ENCODE measurements at regions not wholly inside any gene's neighbourhood (a gene's known extent, or its start where the extent isn't known, plus 50 kb on each side); places are given as distances from the start of the nearest gene placed in this dataset.

- Histone ChIP-seq H3K79me2 (no peaks in the 10 kb centered on the region), H2AFZ (no peak overlapping the region)
These were observed 90.5 kb downstream of the ICOS start for GRCh38 chr2:204027091-204027490.

DNA sequence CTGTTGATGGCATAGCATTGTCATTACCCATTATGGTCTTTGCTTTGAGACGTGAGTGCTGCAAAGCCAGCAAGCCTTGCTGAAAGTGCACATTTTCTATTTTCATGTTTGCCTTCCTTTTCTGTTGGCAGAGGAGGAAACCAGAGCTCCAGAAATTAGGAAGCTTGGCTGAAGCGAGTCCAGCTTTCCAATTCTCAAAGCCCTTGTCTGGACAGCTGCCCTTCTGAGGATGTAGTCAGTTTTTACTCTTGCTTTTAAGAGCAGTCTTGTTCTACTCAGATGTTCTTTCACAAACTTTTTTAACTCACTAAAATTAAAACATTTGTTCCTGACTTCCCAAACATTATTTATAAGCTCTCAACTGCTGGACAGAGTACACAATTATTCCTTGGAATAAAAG, 93.8 kb downstream of the ICOS start:
- no peaks in the 10 kb centered on the region for H3K79me2 ChIP-seq
- no peak for DNase-seq (ENCODE audit: low spot score)
- no peaks in the 10 kb centered on the region for H3K9me2 ChIP-seq (replicated peaks; ENCODE audit: insufficient read depth)
- H4K20me1 ChIP-seq (ENCODE audit: insufficient read depth, poor library complexity, severe bottlenecking) = no peaks in the 10 kb centered on the region
- H3K4me2 ChIP-seq = no peak overlapping the region
- peak overlapping the region; percentile 3 for H3K27ac ChIP-seq
- no peaks in the 10 kb centered on the region for H3K9me3 ChIP-seq (ENCODE audit: low read depth)
- H3K4me3 ChIP-seq = no peak overlapping the region
- peaks cover 5% of the 10 kb centered on the region for H3K4me1 ChIP-seq (ENCODE audit: insufficient read depth)
- no peaks in the 10 kb centered on the region for H3K27me3 ChIP-seq
- TF ChIP-seq EZH2 (IDR thresholded peaks at IDR 0.05; ENCODE audit: borderline replicate concordance) (no peak), EZH2phosphoT487 (IDR thresholded peaks at IDR 0.05; ENCODE audit: low read depth, severe bottlenecking, unreplicated experiment) (no peak)
- H2AFZ ChIP-seq = no peak overlapping the region
- WGBS (ENCODE audit: low lambda C conversion rate, missing lambda C conversion rate) = 78% methylated on average over 2 of the region's 2 CpGs
- no peaks in the 10 kb centered on the region for H3K36me3 ChIP-seq (replicated peaks; ENCODE audit: insufficient read depth, low read depth)

More at GRCh38 chr2:204027091-204027490, 90.5 kb downstream of the ICOS start:
- H3K4me1 ChIP-seq (ENCODE audit: insufficient read depth) = peaks cover 6% of the 10 kb centered on the region
- no peak overlapping the region for H3K27ac ChIP-seq
- H3K9me3 ChIP-seq (ENCODE audit: low read depth) = no peaks in the 10 kb centered on the region
- H3K9me2 ChIP-seq (replicated peaks; ENCODE audit: insufficient read depth) = no peaks in the 10 kb centered on the region
- WGBS (ENCODE audit: low lambda C conversion rate, missing lambda C conversion rate) = 63% methylated on average over 3 of the region's 3 CpGs
- no peak overlapping the region for H3K4me2 ChIP-seq
- H3K4me3 ChIP-seq = no peak overlapping the region
- no peaks in the 10 kb centered on the region for H3K36me3 ChIP-seq (replicated peaks; ENCODE audit: insufficient read depth, low read depth)
- no peaks in the 10 kb centered on the region for H3K27me3 ChIP-seq
- TF ChIP-seq EZH2 (IDR thresholded peaks at IDR 0.05; ENCODE audit: borderline replicate concordance) (no peak), EZH2phosphoT487 (IDR thresholded peaks at IDR 0.05; ENCODE audit: low read depth, severe bottlenecking, unreplicated experiment) (no peak)
- TF ChIP-seq, protein P1, sequence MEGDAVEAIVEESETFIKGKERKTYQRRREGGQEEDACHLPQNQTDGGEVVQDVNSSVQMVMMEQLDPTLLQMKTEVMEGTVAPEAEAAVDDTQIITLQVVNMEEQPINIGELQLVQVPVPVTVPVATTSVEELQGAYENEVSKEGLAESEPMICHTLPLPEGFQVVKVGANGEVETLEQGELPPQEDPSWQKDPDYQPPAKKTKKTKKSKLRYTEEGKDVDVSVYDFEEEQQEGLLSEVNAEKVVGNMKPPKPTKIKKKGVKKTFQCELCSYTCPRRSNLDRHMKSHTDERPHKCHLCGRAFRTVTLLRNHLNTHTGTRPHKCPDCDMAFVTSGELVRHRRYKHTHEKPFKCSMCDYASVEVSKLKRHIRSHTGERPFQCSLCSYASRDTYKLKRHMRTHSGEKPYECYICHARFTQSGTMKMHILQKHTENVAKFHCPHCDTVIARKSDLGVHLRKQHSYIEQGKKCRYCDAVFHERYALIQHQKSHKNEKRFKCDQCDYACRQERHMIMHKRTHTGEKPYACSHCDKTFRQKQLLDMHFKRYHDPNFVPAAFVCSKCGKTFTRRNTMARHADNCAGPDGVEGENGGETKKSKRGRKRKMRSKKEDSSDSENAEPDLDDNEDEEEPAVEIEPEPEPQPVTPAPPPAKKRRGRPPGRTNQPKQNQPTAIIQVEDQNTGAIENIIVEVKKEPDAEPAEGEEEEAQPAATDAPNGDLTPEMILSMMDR (IDR thresholded peaks at IDR 0.05; ENCODE audit: poor library complexity) = no peak
- DNase-seq (ENCODE audit: low spot score) = no peak
- H4K20me1 ChIP-seq (ENCODE audit: insufficient read depth, poor library complexity, severe bottlenecking) = no peaks in the 10 kb centered on the region

- H3K36me3 ChIP-seq (replicated peaks; ENCODE audit: insufficient read depth, low read depth) = no peaks in the 10 kb centered on the region
- peak; percentile 27 for DNase-seq (ENCODE audit: low spot score)
- no peaks in the 10 kb centered on the region for H3K9me2 ChIP-seq (replicated peaks; ENCODE audit: insufficient read depth)
- no peak overlapping the region for H2AFZ ChIP-seq
- H3K9me3 ChIP-seq (ENCODE audit: low read depth) = no peaks in the 10 kb centered on the region
- H3K4me3 ChIP-seq = no peak overlapping the region
- H3K4me1 ChIP-seq (ENCODE audit: insufficient read depth) = peaks cover 4% of the 10 kb centered on the region
- WGBS (ENCODE audit: low lambda C conversion rate, missing lambda C conversion rate) = 34% methylated on average over 4 of the region's 4 CpGs
- TF ChIP-seq, protein P1 (IDR thresholded peaks at IDR 0.05; ENCODE audit: poor library complexity) = no peak
- TF ChIP-seq EZH2phosphoT487 (IDR thresholded peaks at IDR 0.05; ENCODE audit: low read depth, severe bottlenecking, unreplicated experiment) (peak; percentile 72), EZH2 (IDR thresholded peaks at IDR 0.05; ENCODE audit: borderline replicate concordance) (no peak)
- H3K4me2 ChIP-seq = peak overlapping the region; percentile 17
- no peaks in the 10 kb centered on the region for H3K79me2 ChIP-seq
- no peaks in the 10 kb centered on the region for H3K27me3 ChIP-seq
- no peak overlapping the region for H3K27ac ChIP-seq
- H4K20me1 ChIP-seq (ENCODE audit: insufficient read depth, poor library complexity, severe bottlenecking) = no peaks in the 10 kb centered on the region
These were observed 94.5 kb downstream of the ICOS start for GRCh38 chr2:204031056-204031455.

- Histone ChIP-seq H2AFZ (no peak overlapping the region), H4K20me1 (ENCODE audit: insufficient read depth, poor library complexity, severe bottlenecking) (no peaks in the 10 kb centered on the region), H3K4me2 (no peak overlapping the region), H3K27me3 (no peaks in the 10 kb centered on the region), H3K27ac (no peak overlapping the region), H3K9me3 (ENCODE audit: low read depth) (no peaks in the 10 kb centered on the region), H3K4me3 (no peak overlapping the region), H3K4me1 (ENCODE audit: insufficient read depth) (peaks cover 4% of the 10 kb centered on the region), H3K79me2 (no peaks in the 10 kb centered on the region), H3K9me2 (replicated peaks; ENCODE audit: insufficient read depth) (no peaks in the 10 kb centered on the region), H3K36me3 (replicated peaks; ENCODE audit: insufficient read depth, low read depth) (no peaks in the 10 kb centered on the region)
- no peak for DNase-seq (ENCODE audit: low spot score)
- TF ChIP-seq EZH2phosphoT487 (IDR thresholded peaks at IDR 0.05; ENCODE audit: low read depth, severe bottlenecking, unreplicated experiment) (no peak), EZH2 (IDR thresholded peaks at IDR 0.05; ENCODE audit: borderline replicate concordance) (no peak)
- TF ChIP-seq, protein P1 (IDR thresholded peaks at IDR 0.05; ENCODE audit: poor library complexity) = no peak
- 90% methylated on average over 1 of the region's 1 CpG for WGBS (ENCODE audit: low lambda C conversion rate, missing lambda C conversion rate)
These were observed 95.7 kb downstream of the ICOS start for GRCh38 chr2:204032301-204032700.
